ENCODE measurements at regions not wholly inside any gene's neighbourhood (a gene's known extent, or its start where the extent isn't known, plus 50 kb on each side); places are given as distances from the start of the nearest gene placed in this dataset.

DNA sequence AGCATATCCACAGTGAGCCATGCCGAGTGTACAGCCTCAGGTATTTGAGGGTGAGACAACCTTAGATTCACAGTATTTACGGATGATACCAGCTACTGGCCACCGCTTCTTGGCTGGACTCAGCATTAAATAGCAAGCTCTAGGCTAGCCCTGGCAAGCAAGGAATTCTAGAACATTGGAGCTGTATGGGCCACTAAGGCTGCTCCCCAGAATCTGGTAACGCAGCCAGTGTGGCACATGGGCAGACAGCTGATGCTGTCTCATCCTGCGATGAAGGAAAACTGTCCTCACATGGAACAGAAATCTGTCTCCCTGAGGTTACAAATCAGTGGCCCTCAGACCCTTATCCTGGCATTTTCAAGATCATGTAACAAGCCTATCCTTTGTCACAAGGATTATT, 57.6 kb upstream of the RGMA start:
- Histone ChIP-seq H2AK5ac (ENCODE audit: low read depth, low read length) (no peak overlapping the region), H4K8ac (ENCODE audit: low read depth in 2 of 2, low read length in 2 of 2) (no peak overlapping the region), H3K9ac (ENCODE audit: low read depth, low read length) (no peak overlapping the region), H4K5ac (ENCODE audit: low read depth, low read length) (no peak overlapping the region), H3K36me3 (ENCODE audit: control insufficient read depth, insufficient read depth, low read length) (no peaks in the 10 kb centered on the region), H3K4me1 (ENCODE audit: control insufficient read depth, insufficient read depth, low read length) (no peaks in the 10 kb centered on the region), H3K56ac (ENCODE audit: extremely low read depth, insufficient read depth, low read length) (no peak overlapping the region), H3K18ac (ENCODE audit: low read depth, low read length) (no peak overlapping the region), H2AK9ac (replicated peaks; ENCODE audit: low read depth, low read length, poor library complexity) (no peak overlapping the region), H4K20me1 (ENCODE audit: insufficient read depth, low read length) (no peaks in the 10 kb centered on the region), H3K14ac (replicated peaks; ENCODE audit: low read depth, low read length) (no peak overlapping the region), H2AFZ (replicated peaks; ENCODE audit: low read length, poor library complexity) (no peak overlapping the region), H2BK15ac (ENCODE audit: low read depth, low read length) (no peak overlapping the region), H3K23ac (ENCODE audit: low read depth, low read length) (no peak overlapping the region), H3K4me2 (ENCODE audit: low read depth, low read length) (no peak overlapping the region), H4K91ac (ENCODE audit: insufficient read depth, low read depth, low read length) (no peak overlapping the region), H3K27ac (ENCODE audit: insufficient read depth, low read length) (no peak overlapping the region), H2BK120ac (ENCODE audit: low read depth, low read length) (no peak overlapping the region), H2BK20ac (ENCODE audit: low read depth, low read length) (no peak overlapping the region), H3K27me3 (ENCODE audit: control insufficient read depth, insufficient read depth, low read length) (no peaks in the 10 kb centered on the region), H3K4ac (ENCODE audit: low read depth, low read length) (no peak overlapping the region), H3K9me3 (ENCODE audit: control insufficient read depth, insufficient read depth, low read length) (peaks cover 32% of the 10 kb centered on the region), H2BK5ac (ENCODE audit: low read depth, low read length, poor library complexity, severe bottlenecking) (no peak overlapping the region), H3K79me1 (ENCODE audit: low read depth in 1 of 2, low read length in 2 of 2) (no peaks in the 10 kb centered on the region), H3K4me3 (ENCODE audit: insufficient read depth, low read depth, low read length) (no peak overlapping the region), H3K9me1 (ENCODE audit: insufficient read depth, low read length) (no peaks in the 10 kb centered on the region)
- WGBS, 2 experiments (ENCODE audit: extremely low coverage in 2 of 2, insufficient read length in 1 of 2) = 50% methylated on average over 1 of the region's 5 CpGs; no CpG with 5 or more reads in 1 of the 2 experiments
- CTCF ChIA-PET = no interaction called here
- dilution Hi-C loops (cut with HindIII; ENCODE audit: low sequenced_read_pairs, unreplicated experiment) = no loop called here
- DNase-seq = no peak
- TF ChIP-seq CEBPB (IDR thresholded peaks at IDR 0.05; ENCODE audit: low read depth, low read length) (no peak), RAD21 (IDR thresholded peaks at IDR 0.05; ENCODE audit: low read length) (no peak), RCOR1 (IDR thresholded peaks at IDR 0.05; ENCODE audit: insufficient replicate concordance, low read length) (no peak), SMC3 (IDR thresholded peaks at IDR 0.05; ENCODE audit: low read depth, low read length) (no peak), POLR2A (IDR thresholded peaks at IDR 0.05; ENCODE audit: low read depth, low read length) (no peak), BHLHE40 (IDR thresholded peaks at IDR 0.05; ENCODE audit: low read depth, low read length) (no peak), CHD1 (IDR thresholded peaks at IDR 0.05; ENCODE audit: low read depth, low read length) (no peak), MAFK (IDR thresholded peaks at IDR 0.05; ENCODE audit: low read depth, low read length) (no peak), MXI1 (IDR thresholded peaks at IDR 0.05; ENCODE audit: borderline replicate concordance, low read depth, low read length) (no peak), FOS (IDR thresholded peaks at IDR 0.05; ENCODE audit: low read depth, low read length) (no peak), MAZ (IDR thresholded peaks at IDR 0.05; ENCODE audit: borderline replicate concordance, low read depth, low read length) (no peak)
- TF ChIP-seq, protein P1, sequence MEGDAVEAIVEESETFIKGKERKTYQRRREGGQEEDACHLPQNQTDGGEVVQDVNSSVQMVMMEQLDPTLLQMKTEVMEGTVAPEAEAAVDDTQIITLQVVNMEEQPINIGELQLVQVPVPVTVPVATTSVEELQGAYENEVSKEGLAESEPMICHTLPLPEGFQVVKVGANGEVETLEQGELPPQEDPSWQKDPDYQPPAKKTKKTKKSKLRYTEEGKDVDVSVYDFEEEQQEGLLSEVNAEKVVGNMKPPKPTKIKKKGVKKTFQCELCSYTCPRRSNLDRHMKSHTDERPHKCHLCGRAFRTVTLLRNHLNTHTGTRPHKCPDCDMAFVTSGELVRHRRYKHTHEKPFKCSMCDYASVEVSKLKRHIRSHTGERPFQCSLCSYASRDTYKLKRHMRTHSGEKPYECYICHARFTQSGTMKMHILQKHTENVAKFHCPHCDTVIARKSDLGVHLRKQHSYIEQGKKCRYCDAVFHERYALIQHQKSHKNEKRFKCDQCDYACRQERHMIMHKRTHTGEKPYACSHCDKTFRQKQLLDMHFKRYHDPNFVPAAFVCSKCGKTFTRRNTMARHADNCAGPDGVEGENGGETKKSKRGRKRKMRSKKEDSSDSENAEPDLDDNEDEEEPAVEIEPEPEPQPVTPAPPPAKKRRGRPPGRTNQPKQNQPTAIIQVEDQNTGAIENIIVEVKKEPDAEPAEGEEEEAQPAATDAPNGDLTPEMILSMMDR (conservative IDR thresholded peaks at IDR 0.05; ENCODE audit: low read depth, low read length) = no peak
- TF ChIP-seq, protein P2, sequence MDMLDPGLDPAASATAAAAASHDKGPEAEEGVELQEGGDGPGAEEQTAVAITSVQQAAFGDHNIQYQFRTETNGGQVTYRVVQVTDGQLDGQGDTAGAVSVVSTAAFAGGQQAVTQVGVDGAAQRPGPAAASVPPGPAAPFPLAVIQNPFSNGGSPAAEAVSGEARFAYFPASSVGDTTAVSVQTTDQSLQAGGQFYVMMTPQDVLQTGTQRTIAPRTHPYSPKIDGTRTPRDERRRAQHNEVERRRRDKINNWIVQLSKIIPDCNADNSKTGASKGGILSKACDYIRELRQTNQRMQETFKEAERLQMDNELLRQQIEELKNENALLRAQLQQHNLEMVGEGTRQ (IDR thresholded peaks at IDR 0.05; ENCODE audit: low read depth, low read length) = no peak
- TF ChIP-seq, protein P3, sequence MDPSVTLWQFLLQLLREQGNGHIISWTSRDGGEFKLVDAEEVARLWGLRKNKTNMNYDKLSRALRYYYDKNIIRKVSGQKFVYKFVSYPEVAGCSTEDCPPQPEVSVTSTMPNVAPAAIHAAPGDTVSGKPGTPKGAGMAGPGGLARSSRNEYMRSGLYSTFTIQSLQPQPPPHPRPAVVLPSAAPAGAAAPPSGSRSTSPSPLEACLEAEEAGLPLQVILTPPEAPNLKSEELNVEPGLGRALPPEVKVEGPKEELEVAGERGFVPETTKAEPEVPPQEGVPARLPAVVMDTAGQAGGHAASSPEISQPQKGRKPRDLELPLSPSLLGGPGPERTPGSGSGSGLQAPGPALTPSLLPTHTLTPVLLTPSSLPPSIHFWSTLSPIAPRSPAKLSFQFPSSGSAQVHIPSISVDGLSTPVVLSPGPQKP (IDR thresholded peaks at IDR 0.05; ENCODE audit: borderline replicate concordance, low read depth, low read length) = no peak
- no peak for ATAC-seq (ENCODE audit: low read depth)
- POLR2A ChIA-PET (ENCODE audit: unreplicated experiment) = no interaction called here
- BruUV-seq (replicated peaks) = no TSS peak
- intact Hi-C loops (cut with micrococcal nuclease) = no loop called here
- in situ Hi-C loops (cut with MboI; ENCODE audit: low sequenced_read_pairs) = no loop called here
